Ishikawa (cell line): ENCODE measurements at regions not wholly inside any gene's neighbourhood (a gene's known extent, or its start where the extent isn't known, plus 50 kb on each side); places are given as distances from the start of the nearest gene placed in this dataset.

Source experiments
- CEBPB ChIP-seq: IDR thresholded peaks from 2 replicates; pipeline ENCODE4 v1.6.1; 2012
- CREB1 ChIP-seq: IDR thresholded peaks from 2 replicates; pipeline ENCODE4 v1.6.1; 2012; ENCODE audit warnings: low read depth
- EGR1 ChIP-seq: IDR thresholded peaks from 2 replicates; pipeline ENCODE4 v1.6.1; 2012
- EP300 ChIP-seq: IDR thresholded peaks from 2 replicates; pipeline ENCODE4 v1.6.1; 2012; ENCODE audit warnings: borderline replicate concordance
- FOXM1 ChIP-seq: IDR thresholded peaks from 2 replicates; pipeline ENCODE4 v1.6.1; 2012; ENCODE audit warnings: low read depth, borderline replicate concordance
- MAX ChIP-seq: IDR thresholded peaks from 2 replicates; pipeline ENCODE4 v1.6.1; 2012
- NFIC ChIP-seq: IDR thresholded peaks from 2 replicates; pipeline ENCODE4 v1.6.1; 2012
- RAD21 ChIP-seq: IDR thresholded peaks from 2 replicates; pipeline ENCODE4 v1.6.1; 2012; ENCODE audit warnings: low read depth
- REST ChIP-seq: IDR thresholded peaks from 2 replicates; pipeline ENCODE4 v1.6.1; 2012; ENCODE audit warnings: low read depth, mild to moderate bottlenecking
- TAF1 ChIP-seq: IDR thresholded peaks from 2 replicates; pipeline ENCODE4 v1.6.1; 2012; ENCODE audit warnings: low read depth, mild to moderate bottlenecking
- TCF12 ChIP-seq: IDR thresholded peaks from 2 replicates; pipeline ENCODE4 v1.6.1; 2012; ENCODE audit warnings: low read depth
- TEAD4 ChIP-seq: IDR thresholded peaks from 2 replicates; pipeline ENCODE4 v1.6.1; 2012
- USF1 ChIP-seq: IDR thresholded peaks from 2 replicates; pipeline ENCODE4 v1.6.1; 2012
- YY1 ChIP-seq: IDR thresholded peaks from 2 replicates; pipeline ENCODE4 v1.6.1; 2012; ENCODE audit warnings: low read depth
- ZBTB7A ChIP-seq: IDR thresholded peaks from 2 replicates; pipeline ENCODE4 v1.6.1; 2012; ENCODE audit warnings: low read depth

- TF ChIP-seq TCF12 (no peak), CREB1 (no peak), EGR1 (no peak), NFIC (no peak), CEBPB (no peak), REST (no peak), TAF1 (no peak), TEAD4 (no peak), RAD21 (no peak), MAX (no peak), USF1 (no peak), EP300 (no peak), YY1 (no peak), FOXM1 (no peak), ZBTB7A (no peak)
These were observed 114.9 kb upstream of the EEPD1 start for GRCh38 chr7:36038063-36038721.

- TF ChIP-seq FOXM1 (no peak), YY1 (no peak), NFIC (no peak), TEAD4 (no peak)
These were observed 113.8 kb upstream of the EEPD1 start for GRCh38 chr7:36039243-36039642.

- no peak for TF ChIP-seq NFIC
- TF ChIP-seq RAD21, result no peak
- no peak for TF ChIP-seq TEAD4
- TF ChIP-seq TAF1, result no peak
- TF ChIP-seq TCF12, result no peak
- TF ChIP-seq CEBPB, result no peak
- no peak for TF ChIP-seq YY1
- TF ChIP-seq EGR1, result no peak
- no peak for TF ChIP-seq FOXM1
- TF ChIP-seq USF1, result no peak
- TF ChIP-seq REST, result no peak
- no peak for TF ChIP-seq EP300
- no peak for TF ChIP-seq ZBTB7A
These were observed 113.4 kb upstream of the EEPD1 start for GRCh38 chr7:36039671-36040070.

GRCh38 chr7:36040679-36041078 lies 112.4 kb upstream of the EEPD1 start:
- TF ChIP-seq FOXM1 (no peak), ZBTB7A (no peak), CREB1 (no peak), USF1 (no peak), RAD21 (no peak), EGR1 (no peak), NFIC (no peak), TAF1 (no peak), TEAD4 (no peak), REST (no peak), YY1 (no peak), TCF12 (no peak), CEBPB (no peak), EP300 (no peak)
